ENCODE measurements at regions not wholly inside any gene's neighbourhood (a gene's known extent, or its start where the extent isn't known, plus 50 kb on each side); places are given as distances from the start of the nearest gene placed in this dataset.
"Not testable (repeated sequence)": the region's sequence is repeated elsewhere in the genome, so short reads cannot be mapped to it uniquely, and the experiment has no call there.

DNA sequence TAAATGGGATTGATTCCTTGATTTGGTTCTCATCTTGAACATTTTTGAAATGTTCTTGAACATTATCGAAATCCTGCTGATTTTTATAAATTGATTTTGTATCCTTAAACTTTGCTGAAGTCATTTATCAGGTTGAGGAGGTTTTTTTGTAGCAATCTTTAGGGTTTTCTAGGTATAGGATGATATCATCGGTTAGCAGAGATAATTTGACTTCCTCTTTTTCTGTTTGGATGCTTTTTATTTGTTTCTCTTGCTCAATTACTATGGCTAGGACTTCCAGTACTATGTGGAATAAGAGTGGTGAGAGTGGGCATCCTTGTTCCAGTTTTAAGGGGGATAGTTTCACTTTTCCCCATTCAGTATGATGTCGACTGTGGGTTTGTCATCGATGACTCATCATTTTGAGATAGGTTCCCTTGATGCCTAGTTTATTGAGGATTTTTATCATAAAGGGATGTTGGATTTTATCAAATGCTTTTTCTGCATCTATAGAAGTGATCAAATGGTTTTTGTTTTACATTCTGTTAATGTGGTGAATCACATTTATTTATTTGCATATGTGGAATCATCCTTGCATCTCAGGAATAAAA is 201.5 kb upstream of the ZSWIM2 start:
- no peak for DNase-seq

DNA sequence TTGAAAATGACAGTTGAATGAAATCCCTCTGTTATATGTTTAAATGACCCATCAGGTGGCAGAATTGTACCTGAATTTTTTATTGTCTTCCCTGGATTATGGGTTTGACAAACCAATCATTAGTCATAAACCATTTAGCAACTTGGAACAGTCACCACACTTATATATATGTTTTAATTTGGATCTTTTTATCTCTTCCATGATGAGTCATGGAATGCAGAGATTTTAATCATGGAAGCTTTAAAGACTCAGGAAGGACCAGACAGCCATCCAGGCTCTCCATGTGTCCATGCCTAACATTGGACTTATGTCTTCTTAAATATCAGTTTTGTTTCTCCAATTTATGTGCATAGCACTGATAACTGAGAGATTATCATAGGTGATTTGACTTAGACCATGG is 188.3 kb upstream of the ZSWIM2 start:
- Mint-ChIP-seq H3K36me3 (no peaks in the 10 kb centered on the region), H3K9me3 (peaks cover 0 to 3% of the 10 kb centered on the region in 2 donors), H3K27ac (no peak overlapping the region), H3K4me3 (no peak overlapping the region), H3K27me3 (no peaks in the 10 kb centered on the region), H3K4me1 (no peaks in the 10 kb centered on the region)
- DNase-seq (no peak), ATAC-seq (replicated peaks) (no peak)

More for the DNA sequence above, 201.5 kb upstream of the ZSWIM2 start:
- peaks cover 5 to 9% of the 10 kb centered on the region in 2 donors for H3K9me3 Mint-ChIP-seq
- no peaks in the 10 kb centered on the region for H3K36me3 Mint-ChIP-seq
- ATAC-seq (replicated peaks): no peak
- no peaks in the 10 kb centered on the region for H3K4me1 Mint-ChIP-seq
- H3K27ac Mint-ChIP-seq: no peak overlapping the region
- no peaks in the 10 kb centered on the region for H3K27me3 Mint-ChIP-seq
- no peak overlapping the region for H3K4me3 Mint-ChIP-seq

DNA sequence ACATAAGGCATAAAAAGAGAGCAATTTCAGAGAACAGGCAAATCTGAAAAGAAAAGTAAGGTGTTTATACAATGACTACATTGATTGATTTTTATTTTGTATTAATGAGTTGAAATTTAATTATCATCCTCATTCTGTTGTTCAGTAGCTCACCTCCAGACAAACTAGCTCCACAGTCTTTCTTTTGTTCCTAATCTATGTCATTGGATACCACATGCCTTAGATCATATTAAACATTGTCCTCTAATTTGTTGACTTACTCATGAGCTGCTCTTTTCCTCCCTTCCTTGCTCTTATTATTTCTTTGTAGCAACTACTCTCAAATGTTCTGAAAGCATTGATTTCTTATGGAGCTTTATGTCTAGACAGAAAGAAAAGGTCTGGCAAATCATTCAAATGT is 185.5 kb upstream of the ZSWIM2 start:
- DNase-seq (no peak), ATAC-seq (replicated peaks) (no peak)
- Mint-ChIP-seq H3K27ac (no peak overlapping the region), H3K4me3 (no peak overlapping the region), H3K9me3 (peaks cover 0 to 3% of the 10 kb centered on the region in 2 donors), H3K27me3 (no peaks in the 10 kb centered on the region), H3K36me3 (no peaks in the 10 kb centered on the region), H3K4me1 (no peaks in the 10 kb centered on the region)

GRCh38 chr2:187024739-187025138 is 175.8 kb upstream of the ZSWIM2 start:
- Mint-ChIP-seq H3K36me3 (no peaks in the 10 kb centered on the region), H3K4me1 (no peaks in the 10 kb centered on the region), H3K4me3 (no peak overlapping the region), H3K27me3 (no peaks in the 10 kb centered on the region), H3K27ac (no peak overlapping the region), H3K9me3 (peaks cover 22 to 25% of the 10 kb centered on the region in 2 donors)
- no peak for ATAC-seq (replicated peaks)
- no peak for DNase-seq

- not testable (repeated sequence) for H3K36me3 Mint-ChIP-seq; H3K27me3 Mint-ChIP-seq; H3K27ac Mint-ChIP-seq; DNase-seq; H3K4me1 Mint-ChIP-seq; ATAC-seq (replicated peaks); H3K4me3 Mint-ChIP-seq
- H3K9me3 Mint-ChIP-seq: peaks cover 22 to 25% of the 10 kb centered on the region in 2 donors
These were observed 175.0 kb upstream of the ZSWIM2 start for GRCh38 chr2:187023996-187024395.

GRCh38 chr2:187017438-187017837 is 168.5 kb upstream of the ZSWIM2 start:
- DNase-seq (no peak), ATAC-seq (replicated peaks) (no peak)
- no peak overlapping the region for H3K4me3 Mint-ChIP-seq
- H3K27ac Mint-ChIP-seq: no peak overlapping the region
- H3K36me3 Mint-ChIP-seq: no peaks in the 10 kb centered on the region
- peaks cover 1 to 4% of the 10 kb centered on the region in 2 donors for H3K9me3 Mint-ChIP-seq
- no peaks in the 10 kb centered on the region for H3K27me3 Mint-ChIP-seq
- H3K4me1 Mint-ChIP-seq: no peaks in the 10 kb centered on the region

DNA sequence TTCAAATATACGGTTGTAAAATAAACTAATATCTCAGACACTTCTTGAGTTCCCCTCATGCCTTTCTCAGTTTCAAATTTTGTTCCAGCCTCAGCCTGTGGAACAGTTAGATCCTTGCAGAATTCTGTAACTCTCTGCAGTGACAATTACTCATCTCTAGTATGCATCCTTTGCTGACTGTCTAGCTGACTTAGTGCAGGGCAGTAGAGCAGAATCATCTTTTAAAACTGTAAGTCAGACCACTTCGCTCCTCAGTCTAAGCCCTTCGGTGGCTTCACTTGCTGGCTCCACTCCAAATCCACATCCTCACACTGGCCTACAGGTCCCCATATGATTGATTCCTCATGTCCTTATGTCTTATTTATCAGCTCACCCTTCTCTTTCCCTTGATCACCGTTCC is 164.1 kb upstream of the ZSWIM2 start:
- peaks cover 1 to 4% of the 10 kb centered on the region in 2 donors for H3K9me3 Mint-ChIP-seq
- no peaks in the 10 kb centered on the region for H3K27me3 Mint-ChIP-seq
- no peak overlapping the region for H3K4me3 Mint-ChIP-seq
- H3K27ac Mint-ChIP-seq: no peak overlapping the region
- no peaks in the 10 kb centered on the region for H3K4me1 Mint-ChIP-seq
- no peaks in the 10 kb centered on the region for H3K36me3 Mint-ChIP-seq
- ATAC-seq (replicated peaks) (no peak), DNase-seq (no peak)

DNA sequence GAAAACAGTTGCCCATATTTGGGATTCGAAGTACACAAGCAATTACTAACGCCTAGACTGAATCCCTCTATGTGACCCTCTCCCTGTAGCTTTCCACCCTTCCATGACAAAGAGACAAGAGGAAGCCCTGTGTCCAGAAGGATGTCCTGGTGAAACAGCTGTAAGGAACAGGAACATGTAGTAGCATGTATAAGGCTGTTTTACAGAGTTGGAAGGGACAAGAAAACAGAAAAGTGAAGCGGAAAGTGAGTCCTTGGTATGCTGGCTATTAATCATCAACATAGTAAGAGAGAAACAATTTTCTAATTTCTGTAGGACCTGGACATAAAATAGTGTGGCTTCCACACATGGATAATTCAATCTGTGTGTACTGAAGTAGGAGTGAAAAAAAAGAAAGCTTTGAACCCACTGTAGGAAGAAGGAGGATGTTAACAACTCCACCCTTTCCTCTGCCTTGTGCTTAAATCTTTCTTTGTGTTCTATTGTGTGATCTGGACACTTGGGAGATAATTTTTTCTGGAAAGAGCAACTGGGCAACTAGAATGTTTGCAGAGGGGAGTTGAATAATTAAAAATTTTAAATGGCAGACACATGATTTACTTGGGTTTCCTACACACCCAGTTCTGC is 162.3 kb upstream of the ZSWIM2 start:
- Mint-ChIP-seq H3K27me3 (no peaks in the 10 kb centered on the region), H3K4me1 (no peaks in the 10 kb centered on the region), H3K27ac (no peak overlapping the region), H3K9me3 (peaks cover 0 to 4% of the 10 kb centered on the region in 2 donors), H3K4me3 (no peak overlapping the region), H3K36me3 (no peaks in the 10 kb centered on the region)
- ATAC-seq (replicated peaks) (no peak), DNase-seq (no peak)

DNA sequence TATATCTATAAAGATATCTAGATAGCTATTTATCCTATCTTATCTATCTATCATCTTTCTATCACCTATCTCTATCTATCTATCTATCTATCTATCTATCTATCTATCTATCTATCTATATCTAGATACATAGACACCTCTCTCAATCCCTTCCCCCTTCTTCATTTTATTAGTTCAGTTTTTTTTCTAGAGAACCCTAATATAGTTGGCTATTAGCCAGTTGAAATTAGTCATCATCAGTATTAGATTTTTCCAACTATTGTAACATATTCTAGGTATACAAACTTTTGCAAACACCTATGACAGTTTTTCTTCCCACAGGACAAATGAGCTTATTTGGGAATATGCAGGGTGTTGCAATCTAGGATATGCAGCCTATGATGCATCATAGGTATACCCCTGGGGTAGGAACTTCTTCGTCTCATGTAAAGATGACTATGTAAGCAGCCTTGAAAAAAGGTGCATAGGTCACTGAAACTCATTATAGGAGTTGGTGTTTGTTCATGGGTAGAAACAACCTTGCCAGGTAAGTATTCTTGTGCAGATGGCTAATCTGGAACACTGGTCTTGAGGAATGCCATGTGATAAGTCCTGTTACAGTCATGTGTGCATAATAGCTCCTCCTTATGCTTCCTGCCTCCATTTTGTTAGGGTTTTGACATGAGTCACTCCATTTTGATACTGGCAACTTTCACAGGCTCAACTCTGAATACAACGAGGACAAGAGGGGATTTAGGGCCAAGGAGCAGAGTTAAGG is 160.7 kb upstream of the ZSWIM2 start:
- Mint-ChIP-seq H3K4me1 (no peaks in the 10 kb centered on the region), H3K36me3 (no peaks in the 10 kb centered on the region), H3K9me3 (peaks cover 0 to 4% of the 10 kb centered on the region in 2 donors), H3K4me3 (no peak overlapping the region), H3K27me3 (no peaks in the 10 kb centered on the region), H3K27ac (no peak overlapping the region)
- ATAC-seq (replicated peaks) (no peak), DNase-seq (no peak)

- ATAC-seq (replicated peaks) (no peak), DNase-seq (no peak)
- Mint-ChIP-seq H3K9me3 (peaks cover 0 to 4% of the 10 kb centered on the region in 2 donors), H3K4me3 (no peak overlapping the region), H3K27me3 (no peaks in the 10 kb centered on the region), H3K4me1 (no peaks in the 10 kb centered on the region), H3K36me3 (no peaks in the 10 kb centered on the region), H3K27ac (no peak overlapping the region)
These were observed 159.1 kb upstream of the ZSWIM2 start for GRCh38 chr2:187008111-187008510.

GRCh38 chr2:187003611-187004010 is 154.6 kb upstream of the ZSWIM2 start:
- peaks cover 0 to 4% of the 10 kb centered on the region in 2 donors for H3K9me3 Mint-ChIP-seq
- H3K36me3 Mint-ChIP-seq: no peaks in the 10 kb centered on the region
- no peak overlapping the region for H3K4me3 Mint-ChIP-seq
- H3K27ac Mint-ChIP-seq: no peak overlapping the region
- ATAC-seq (replicated peaks) (no peak), DNase-seq (no peak)
- H3K27me3 Mint-ChIP-seq: no peaks in the 10 kb centered on the region
- no peaks in the 10 kb centered on the region for H3K4me1 Mint-ChIP-seq

DNA sequence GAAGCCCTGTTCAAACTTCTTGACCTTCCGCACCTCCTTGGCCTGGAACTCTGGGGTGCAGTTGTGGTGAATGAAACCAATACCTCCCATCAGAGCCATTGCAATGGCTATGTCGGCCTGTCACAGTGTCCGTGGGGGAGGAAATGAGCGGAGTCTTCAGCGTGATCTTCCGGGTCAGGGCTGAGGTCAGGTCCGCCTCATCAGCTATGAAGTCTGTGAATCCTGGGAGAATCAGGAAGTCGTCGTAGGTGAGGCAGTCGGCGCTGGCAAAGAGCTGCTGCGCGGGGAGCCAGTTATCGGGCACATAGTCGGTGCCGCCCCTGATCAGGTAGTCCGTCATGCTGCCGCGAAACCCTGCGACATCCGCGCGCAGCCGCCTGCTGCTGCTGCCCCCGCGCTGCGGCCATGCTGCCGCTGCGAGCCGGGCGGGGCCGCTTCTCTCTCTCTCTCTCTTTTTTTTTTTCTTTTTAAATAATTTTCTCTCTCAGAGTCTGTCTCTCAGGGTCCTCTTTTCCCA is 154.1 kb upstream of the ZSWIM2 start:
- ATAC-seq (replicated peaks) (no peak), DNase-seq (no peak)
- H3K27ac Mint-ChIP-seq: no peak overlapping the region
- H3K9me3 Mint-ChIP-seq: peaks cover 0 to 4% of the 10 kb centered on the region in 2 donors
- H3K4me3 Mint-ChIP-seq: peak overlapping the region in 1 of 2 donors; percentile 61
- no peaks in the 10 kb centered on the region for H3K36me3 Mint-ChIP-seq
- no peaks in the 10 kb centered on the region for H3K4me1 Mint-ChIP-seq
- no peaks in the 10 kb centered on the region for H3K27me3 Mint-ChIP-seq

GRCh38 chr2:187002242-187002641 is 153.3 kb upstream of the ZSWIM2 start:
- ATAC-seq (replicated peaks) (no peak), DNase-seq (no peak)
- H3K9me3 Mint-ChIP-seq: peaks cover 0 to 4% of the 10 kb centered on the region in 2 donors
- H3K4me3 Mint-ChIP-seq: no peak overlapping the region
- no peaks in the 10 kb centered on the region for H3K4me1 Mint-ChIP-seq
- H3K27me3 Mint-ChIP-seq: no peaks in the 10 kb centered on the region
- no peak overlapping the region for H3K27ac Mint-ChIP-seq
- no peaks in the 10 kb centered on the region for H3K36me3 Mint-ChIP-seq

DNA sequence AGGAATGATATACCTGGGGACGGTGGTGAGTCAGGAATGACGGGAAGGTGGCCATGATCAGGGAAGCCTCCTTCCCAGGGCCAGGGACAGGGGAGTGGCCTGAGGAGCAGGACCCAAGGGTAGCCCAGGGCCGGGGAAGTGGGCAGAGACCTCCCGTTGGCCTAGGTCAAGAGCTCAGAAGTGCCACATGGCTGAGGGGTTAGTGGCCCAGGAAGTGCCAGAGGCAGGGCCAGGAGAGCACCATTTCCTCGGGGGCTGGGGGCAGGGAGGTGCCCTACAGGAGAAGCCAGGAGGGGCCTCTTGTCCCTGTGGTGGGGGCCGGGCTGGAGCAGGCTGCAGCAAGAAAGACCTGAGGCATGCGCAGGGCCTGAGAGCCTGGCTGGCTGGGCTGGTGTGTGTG is 152.3 kb upstream of the ZSWIM2 start:
- Mint-ChIP-seq H3K36me3 (no peaks in the 10 kb centered on the region), H3K9me3 (peaks cover 0 to 4% of the 10 kb centered on the region in 2 donors), H3K27ac (no peak overlapping the region), H3K27me3 (no peaks in the 10 kb centered on the region), H3K4me1 (no peaks in the 10 kb centered on the region), H3K4me3 (no peak overlapping the region)
- DNase-seq (no peak), ATAC-seq (replicated peaks) (no peak)

- ATAC-seq (replicated peaks) (no peak), DNase-seq (no peak)
- H3K27me3 Mint-ChIP-seq: no peaks in the 10 kb centered on the region
- H3K9me3 Mint-ChIP-seq: peaks cover 0 to 2% of the 10 kb centered on the region in 2 donors
- no peaks in the 10 kb centered on the region for H3K36me3 Mint-ChIP-seq
- no peak overlapping the region for H3K4me3 Mint-ChIP-seq
- H3K4me1 Mint-ChIP-seq: no peaks in the 10 kb centered on the region
- no peak overlapping the region for H3K27ac Mint-ChIP-seq
These were observed 146.1 kb upstream of the ZSWIM2 start for GRCh38 chr2:186995092-186995491.

Measured in stimulated activated naive B cell treated with anti-CD40 and anti-IgM and Interleukin-4, amounts not matched to agents 10 μg/mL and 1 μg/mL and 100 μg/mL, for 72 hours (primary cell).